Renal cortical epithelial cell (primary cell): ENCODE measurements at regions not wholly inside any gene's neighbourhood (a gene's known extent, or its start where the extent isn't known, plus 50 kb on each side); places are given as distances from the start of the nearest gene placed in this dataset.
"Not testable (repeated sequence)": the region's sequence is repeated elsewhere in the genome, so short reads cannot be mapped to it uniquely, and the experiment has no call there.

Experiments
- DNase-seq: peaks from one replicate; pipeline ENCODE4 v3.0.0-alpha.2; 2011; ENCODE audit warnings: low read depth

- no peak for DNase-seq
Measured at GRCh38 chr10:128576943-128577670, 450.9 kb upstream of the MKI67 start.

GRCh38 chr10:128577958-128578750, 451.9 kb upstream of the MKI67 start:
- no peak for DNase-seq

GRCh38 chr10:128578766-128579165, 452.5 kb upstream of the MKI67 start:
- no peak for DNase-seq

GRCh38 chr10:128579280-128579865, 453.1 kb upstream of the MKI67 start:
- no peak for DNase-seq

GRCh38 chr10:128579901-128580300, 453.7 kb upstream of the MKI67 start:
- no peak for DNase-seq

- DNase-seq = not testable (repeated sequence)
Measured at GRCh38 chr10:128583125-128583524, 456.9 kb upstream of the MKI67 start.

GRCh38 chr10:128586599-128586998, 460.4 kb upstream of the MKI67 start:
- DNase-seq = not testable (repeated sequence)

DNA sequence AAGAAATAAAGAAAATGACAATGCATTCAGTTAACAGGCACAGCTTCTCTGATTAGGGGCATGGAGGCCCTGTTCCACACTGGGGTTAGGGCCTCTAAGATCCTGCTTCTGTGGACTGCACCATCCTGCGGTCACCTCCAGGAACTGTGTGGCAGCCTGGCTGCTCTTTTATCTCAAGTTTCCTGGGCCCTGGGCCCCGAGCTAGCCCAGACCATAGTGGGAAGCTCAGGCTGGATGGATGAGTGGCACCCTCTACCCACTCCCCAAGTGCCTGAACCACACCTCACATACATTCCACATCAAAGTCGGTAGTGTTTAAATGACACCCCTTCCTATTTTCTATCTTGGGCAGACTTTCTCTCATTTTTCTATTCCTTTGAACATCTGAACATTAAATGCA, 461.5 kb upstream of the MKI67 start:
- DNase-seq = no peak

GRCh38 chr10:128588402-128588801, 462.2 kb upstream of the MKI67 start:
- no peak for DNase-seq

GRCh38 chr10:128594688-128595087, 468.5 kb upstream of the MKI67 start:
- no peak for DNase-seq

GRCh38 chr10:128596906-128597305, 470.7 kb upstream of the MKI67 start:
- DNase-seq = no peak

GRCh38 chr10:128599030-128599429, 472.8 kb upstream of the MKI67 start:
- DNase-seq = no peak

GRCh38 chr10:128599538-128599937, 473.3 kb upstream of the MKI67 start:
- DNase-seq = no peak

- no peak for DNase-seq
Measured at GRCh38 chr10:128602183-128602582, 476.0 kb upstream of the MKI67 start.

DNA sequence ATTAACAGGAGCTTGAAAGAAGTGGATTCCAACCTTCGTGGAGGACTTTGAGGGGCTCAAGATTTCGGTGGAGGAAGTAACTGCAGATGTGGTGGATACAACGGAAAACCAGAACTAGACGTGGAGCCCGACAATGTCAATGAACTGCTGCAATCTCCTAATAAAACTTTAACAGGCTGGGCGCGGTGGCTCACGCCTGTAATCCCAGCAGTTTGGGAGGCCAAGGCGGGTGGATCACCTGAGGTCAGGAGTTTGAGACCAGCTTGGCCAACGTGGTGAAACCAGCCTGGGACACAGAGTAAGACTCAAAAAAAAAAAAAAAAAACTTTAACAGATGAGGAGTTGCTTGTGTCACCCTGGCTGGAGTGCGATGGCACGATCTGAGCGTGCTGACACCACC, 477.8 kb upstream of the MKI67 start:
- no peak for DNase-seq

DNA sequence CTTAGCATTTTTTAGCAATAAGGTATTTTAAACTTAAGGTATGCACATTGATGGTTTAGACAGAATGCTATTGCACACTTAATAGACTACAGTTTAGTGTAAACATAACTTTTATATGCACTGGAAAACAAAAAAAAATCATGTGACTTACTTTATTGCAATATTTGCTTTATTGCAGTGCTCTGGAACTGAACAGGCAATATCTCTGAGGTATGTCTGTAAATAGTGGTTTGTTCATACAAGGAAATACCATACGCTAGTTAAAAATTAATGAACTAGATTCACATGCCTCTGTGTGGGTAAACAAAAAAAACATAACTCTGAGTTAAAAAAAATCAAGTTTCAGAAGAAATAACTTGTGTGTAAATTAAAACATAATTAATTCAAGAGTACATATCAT, 479.0 kb upstream of the MKI67 start:
- DNase-seq = no peak

DNA sequence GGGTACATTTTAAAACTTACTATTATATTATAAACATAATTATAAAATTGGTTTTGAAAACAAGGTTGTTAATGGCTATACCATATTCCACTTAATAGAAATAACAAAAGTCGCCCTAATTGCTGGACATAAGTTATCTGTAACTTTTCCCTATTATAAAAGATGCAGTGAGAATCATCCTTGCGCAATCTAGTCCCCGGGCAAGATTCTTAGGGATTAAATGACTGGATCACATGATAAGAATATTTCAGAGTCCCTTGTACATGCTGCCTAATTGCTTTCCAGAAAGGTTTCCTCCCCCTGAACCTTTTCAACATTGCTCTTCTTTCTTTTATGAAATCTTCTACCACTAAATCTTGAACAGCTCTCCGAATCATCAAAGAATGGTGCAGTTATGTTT, 479.8 kb upstream of the MKI67 start:
- DNase-seq = no peak

DNA sequence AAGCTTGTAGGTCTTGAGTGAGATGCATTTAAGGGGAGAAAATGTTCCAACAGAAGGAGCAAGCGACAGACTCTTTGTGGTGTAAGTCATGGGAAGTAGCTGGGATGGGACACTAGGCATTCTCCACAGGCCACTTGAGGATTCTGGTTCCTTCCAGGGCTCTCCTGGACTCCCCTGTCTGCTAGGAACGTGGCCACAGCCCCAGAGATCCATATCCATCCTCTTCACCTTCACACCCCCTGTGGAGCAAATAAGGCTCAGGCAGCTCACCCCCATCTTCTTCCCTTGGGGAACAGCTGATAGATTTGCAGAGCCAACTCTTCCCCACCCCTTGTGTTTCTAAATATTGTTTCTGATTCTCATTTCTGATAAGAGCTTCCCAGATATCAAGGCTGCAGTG, 482.6 kb upstream of the MKI67 start:
- no peak for DNase-seq

- no peak for DNase-seq
Measured at GRCh38 chr10:128609460-128609859, 483.2 kb upstream of the MKI67 start.

- no peak for DNase-seq
Measured at GRCh38 chr10:128610113-128610512, 483.9 kb upstream of the MKI67 start.

DNA sequence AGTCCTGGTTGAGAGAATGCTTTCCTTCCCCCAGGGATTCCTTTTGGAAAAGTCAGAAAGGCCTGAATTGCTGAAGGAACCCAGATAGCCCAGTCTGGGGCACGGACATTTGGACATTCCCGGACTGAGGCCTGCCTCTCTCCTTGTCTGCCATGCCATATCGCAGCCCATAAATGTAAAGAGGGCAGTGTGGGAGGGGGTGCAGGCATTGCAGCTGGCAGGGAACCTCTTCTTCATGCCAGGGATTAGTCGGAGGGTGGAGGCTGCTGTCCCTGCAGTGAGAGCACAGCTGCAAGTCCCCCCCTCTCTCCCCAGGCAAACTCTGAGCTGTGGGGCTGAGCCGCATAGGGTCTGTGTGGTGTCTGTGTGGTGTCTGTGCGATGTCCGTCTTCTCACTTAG, 486.0 kb upstream of the MKI67 start:
- DNase-seq = no peak

DNA sequence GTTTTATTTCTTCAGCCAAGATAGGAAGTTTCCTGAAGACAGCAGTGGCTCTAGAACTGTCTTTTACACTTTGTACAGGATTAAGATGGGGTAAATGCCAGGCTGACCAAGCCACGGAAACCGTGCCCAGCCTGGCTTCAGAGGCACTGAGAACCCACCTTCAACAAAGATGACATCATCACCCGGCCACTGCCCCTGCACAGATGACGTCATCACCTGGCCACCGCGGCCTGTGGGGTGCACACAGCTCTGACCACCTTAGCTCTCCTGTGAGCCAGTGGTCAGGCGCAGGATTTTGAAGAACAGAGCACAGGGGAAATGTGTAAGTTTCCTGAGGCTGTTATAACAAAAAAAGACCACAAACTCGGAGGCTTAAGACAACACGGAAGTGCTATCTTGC, 486.4 kb upstream of the MKI67 start:
- DNase-seq = no peak

- DNase-seq = no peak
Measured at GRCh38 chr10:128614016-128614605, 487.9 kb upstream of the MKI67 start.
